ENCODE measurements at regions not wholly inside any gene's neighbourhood (a gene's known extent, or its start where the extent isn't known, plus 50 kb on each side); places are given as distances from the start of the nearest gene placed in this dataset.

DNA sequence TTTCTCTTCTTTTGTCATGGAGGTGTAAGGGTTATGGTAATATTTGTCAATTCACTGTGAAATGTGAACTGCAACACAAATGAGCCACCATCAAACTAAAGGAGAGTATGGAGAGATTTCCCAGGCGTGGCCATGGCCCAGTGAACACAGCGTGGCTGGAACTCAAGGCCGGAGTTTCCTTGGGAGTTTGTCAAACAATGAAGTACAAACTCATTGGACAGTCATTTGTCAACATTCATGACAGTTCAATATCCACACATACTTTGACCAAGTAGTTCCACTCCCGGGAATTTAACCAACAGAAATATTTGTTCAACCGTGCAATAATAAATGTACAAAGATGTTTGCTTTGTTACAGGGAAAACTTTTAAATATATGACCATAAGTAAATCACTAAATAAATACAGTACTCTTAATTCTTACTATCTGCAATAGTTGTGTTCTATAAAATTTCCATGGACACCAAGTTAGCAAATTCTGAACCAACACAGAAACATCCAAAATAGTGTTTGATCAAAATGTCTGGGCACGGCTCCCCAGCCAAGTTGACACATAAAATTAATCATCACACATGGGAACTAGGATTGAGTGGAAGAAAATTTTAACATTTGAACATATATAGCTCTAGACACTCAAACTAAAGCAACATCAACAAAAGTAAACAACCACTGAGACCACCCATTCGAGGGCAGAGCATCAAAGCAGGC lies 87.1 kb downstream of the DIRAS2 start:
- no peak for TF ChIP-seq CTCF (IDR thresholded peaks at IDR 0.05)
- no peak for TF ChIP-seq POLR2AphosphoS5 (IDR thresholded peaks at IDR 0.05)
- no peak for TF ChIP-seq POLR2A (IDR thresholded peaks at IDR 0.05)

All from gastroesophageal sphincter (tissue), 3 donors.